Breast epithelium (tissue), 4 donors: ENCODE measurements at regions not wholly inside any gene's neighbourhood (a gene's known extent, or its start where the extent isn't known, plus 50 kb on each side); places are given as distances from the start of the nearest gene placed in this dataset.

ENCODE experiments used
- DNase-seq, 2 donors: peaks; one replicate each; pipeline ENCODE4 v3.0.0-alpha.2; 2019; ENCODE audit warnings: low spot score in 2 of 2
- H3K27ac ChIP-seq, 2 donors: fragments of 200-600 bp; sonication (generic) in 1 of 2; one replicate each; pipeline ENCODE4 v1.5.1; 2016 to 2019; ENCODE audit warnings: mild to moderate bottlenecking in 1 of 2
- H3K27me3 ChIP-seq, 2 donors: fragments of 200-600 bp; sonication (generic) in 1 of 2; one replicate each; pipeline versions ENCODE4 v1.5.1 to v1.6.0; 2017 to 2019; ENCODE audit warnings: control low read depth in 1 of 2, mild to moderate bottlenecking in 1 of 2
- H3K36me3 ChIP-seq: fragments of 200-600 bp; one replicate; pipeline ENCODE4 v1.5.1; 2019
- H3K4me1 ChIP-seq, 2 donors: fragments of 200-600 bp; sonication (generic); one replicate each; pipeline ENCODE4 v1.5.1; 2016 to 2019; ENCODE audit warnings: control low read depth in 1 of 2
- H3K4me3 ChIP-seq, 3 donors: fragments of 200-600 bp; sonication (generic); 1 replicate in 2 of 3; 2 replicates in 1 of 3; pipeline ENCODE4 v1.5.1; 2016 to 2019; ENCODE audit warnings: mild to moderate bottlenecking in 3 of 3, moderate library complexity in 2 of 3
- H3K9me3 ChIP-seq, 2 donors: fragments of 200-600 bp; sonication (generic) in 1 of 2; one replicate each; pipeline ENCODE4 v1.5.1; 2016 to 2019; ENCODE audit warnings: control low read depth in 1 of 2
- CTCF ChIP-seq, 3 donors: fragments of 450-650 bp; IDR thresholded peaks; one replicate each; pipeline ENCODE4 v1.5.1; 2016 to 2017; ENCODE audit warnings: antibody characterized with exemption in 3 of 3, mild to moderate bottlenecking in 3 of 3, moderate library complexity in 3 of 3
- POLR2A ChIP-seq: fragments of 450-650 bp; IDR thresholded peaks from one replicate; pipeline ENCODE4 v1.6.1; 2016; ENCODE audit warnings: antibody characterized with exemption, mild to moderate bottlenecking, moderate library complexity
- POLR2AphosphoS5 ChIP-seq, 3 donors: sonication (generic); formaldehyde crosslinking; IDR thresholded peaks; one replicate each; pipeline ENCODE4 v1.6.1; 2017; ENCODE audit warnings: antibody characterized with exemption in 3 of 3
- intact Hi-C: fragments of 100-400 bp; cut with DNase I; formaldehyde crosslinking; loops from one replicate; pipeline ENCODE4 v1.15.1; 2023; ENCODE audit warnings: low total_unique reads

DNA sequence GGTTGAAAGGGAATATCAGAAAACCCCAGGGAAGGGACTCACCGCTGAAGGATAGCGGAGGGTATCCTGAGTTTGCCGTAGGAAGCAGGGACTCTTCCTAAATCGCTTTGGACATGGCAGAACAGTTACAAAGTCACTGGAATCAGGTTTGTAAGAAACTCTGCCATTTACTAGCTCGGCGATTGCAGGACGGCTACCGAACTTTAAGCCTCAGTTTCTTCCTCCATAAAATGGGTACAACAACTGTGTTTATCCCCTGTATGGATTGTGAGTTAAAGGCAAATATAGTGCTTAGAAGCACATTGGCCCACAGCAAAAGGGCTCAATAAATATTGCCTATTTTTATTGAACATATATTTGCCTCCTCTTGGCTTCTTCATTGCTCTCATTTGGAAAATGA is 90.6 kb downstream of the MAF start:
- no peak for TF ChIP-seq POLR2A
- no peak for TF ChIP-seq POLR2AphosphoS5 (IDR thresholded peaks at IDR 0.05)
- no peak for TF ChIP-seq CTCF (IDR thresholded peaks at IDR 0.05)
- Histone ChIP-seq H3K4me3 (no peak overlapping the region), H3K9me3 (no peaks in the 10 kb centered on the region), H3K27me3 (no peaks in the 10 kb centered on the region), H3K4me1 (no peaks in the 10 kb centered on the region), H3K27ac (peak overlapping the region in 1 of 2 donors; percentile 72), H3K36me3 (no peaks in the 10 kb centered on the region)
- no peak for DNase-seq
- intact Hi-C loops, result no loop called here

DNA sequence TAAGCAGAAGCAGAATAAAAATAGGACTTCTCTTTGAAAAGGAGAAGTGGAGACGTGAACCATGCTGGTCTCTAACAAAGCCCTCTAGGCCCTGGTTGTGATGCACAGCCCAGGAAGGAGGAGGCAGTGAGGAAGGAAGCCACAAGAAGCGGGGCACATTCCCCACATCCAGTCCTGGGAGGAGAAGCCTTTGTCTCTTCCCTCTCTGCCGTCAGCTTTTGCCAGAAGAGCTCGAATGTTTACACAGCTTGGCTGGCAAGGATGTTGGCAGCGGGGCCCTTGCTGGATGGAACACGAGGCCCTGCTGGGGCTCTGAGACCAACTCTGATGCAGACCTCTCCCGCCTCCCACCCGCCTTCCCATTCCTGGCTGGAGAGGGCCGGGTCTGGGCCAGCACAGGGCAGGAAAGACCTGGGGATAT is 91.3 kb downstream of the MAF start:
- no peak overlapping the region for H3K4me3 ChIP-seq
- intact Hi-C loops, result no loop called here
- no peaks in the 10 kb centered on the region for H3K36me3 ChIP-seq
- H3K27ac ChIP-seq, result peak overlapping the region; percentile 40 to 72
- no peaks in the 10 kb centered on the region for H3K9me3 ChIP-seq
- H3K4me1 ChIP-seq, result no peaks in the 10 kb centered on the region
- no peaks in the 10 kb centered on the region for H3K27me3 ChIP-seq
- peak; percentile 52 to 81 for DNase-seq
- no peak for TF ChIP-seq POLR2AphosphoS5 (IDR thresholded peaks at IDR 0.05)

GRCh38 chr16:79508294-79508693 is 92.2 kb downstream of the MAF start:
- DNase-seq, result no peak
- Histone ChIP-seq H3K4me1 (no peaks in the 10 kb centered on the region), H3K9me3 (no peaks in the 10 kb centered on the region), H3K27ac (no peak overlapping the region), H3K27me3 (no peaks in the 10 kb centered on the region), H3K36me3 (no peaks in the 10 kb centered on the region), H3K4me3 (no peak overlapping the region)
- intact Hi-C loops, result no loop called here
- no peak for TF ChIP-seq POLR2AphosphoS5 (IDR thresholded peaks at IDR 0.05)
- TF ChIP-seq CTCF (IDR thresholded peaks at IDR 0.05), result no peak
- no peak for TF ChIP-seq POLR2A

GRCh38 chr16:79505344-79505743 is 95.2 kb downstream of the MAF start:
- no peaks in the 10 kb centered on the region for H3K27me3 ChIP-seq
- intact Hi-C loops, result no loop called here
- no peaks in the 10 kb centered on the region for H3K9me3 ChIP-seq
- no peaks in the 10 kb centered on the region for H3K36me3 ChIP-seq
- H3K4me1 ChIP-seq, result no peaks in the 10 kb centered on the region
- no peak for TF ChIP-seq POLR2A
- no peak for TF ChIP-seq CTCF (IDR thresholded peaks at IDR 0.05)
- no peak for TF ChIP-seq POLR2AphosphoS5 (IDR thresholded peaks at IDR 0.05)
- no peak for DNase-seq
- peak overlapping the region in 1 of 3 donors; percentile 28 for H3K4me3 ChIP-seq
- no peak overlapping the region for H3K27ac ChIP-seq

DNA sequence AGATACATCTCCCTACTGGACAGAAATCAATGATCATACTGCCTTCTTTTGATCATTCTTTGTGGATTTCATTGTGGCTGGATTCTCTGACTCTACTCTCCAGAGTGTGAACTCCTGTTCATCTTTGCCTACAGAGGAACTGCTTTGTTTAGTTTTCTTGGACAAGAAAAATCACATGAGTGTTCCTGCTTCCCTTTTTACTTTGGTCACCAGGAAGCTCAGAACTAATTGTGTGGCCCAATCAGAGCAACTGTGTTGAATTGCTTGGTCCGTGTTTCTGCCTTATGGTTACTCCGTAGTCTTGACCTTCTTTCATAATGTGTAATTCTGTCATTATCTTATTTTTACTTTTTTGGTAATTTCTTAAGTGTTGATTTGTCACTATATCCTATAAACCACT is 97.0 kb downstream of the MAF start:
- Histone ChIP-seq H3K4me3 (no peak overlapping the region), H3K27me3 (no peaks in the 10 kb centered on the region), H3K4me1 (no peaks in the 10 kb centered on the region), H3K9me3 (no peaks in the 10 kb centered on the region), H3K36me3 (no peaks in the 10 kb centered on the region), H3K27ac (no peak overlapping the region)
- DNase-seq, result no peak
- TF ChIP-seq CTCF (IDR thresholded peaks at IDR 0.05) (no peak), POLR2AphosphoS5 (IDR thresholded peaks at IDR 0.05) (no peak), POLR2A (no peak)
- intact Hi-C loops, result no loop called here

DNA sequence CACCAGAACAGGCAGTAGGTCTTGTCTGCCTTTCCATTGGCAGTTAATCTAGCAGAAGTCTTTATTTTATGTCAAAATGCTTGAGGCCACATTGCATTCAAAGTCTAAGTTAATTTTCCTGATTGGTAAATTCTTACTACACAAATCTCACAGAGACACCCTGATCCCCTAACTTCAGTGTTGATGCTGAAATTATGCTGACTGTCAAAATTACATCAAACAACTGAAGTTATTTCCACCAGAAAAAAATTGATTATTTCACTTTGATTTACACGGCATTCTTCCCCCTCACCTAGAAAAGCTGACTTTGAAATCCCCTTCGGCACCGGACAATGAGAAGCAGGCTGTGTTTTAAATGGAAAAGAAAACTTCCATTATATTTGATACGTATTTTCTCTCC is 99.1 kb downstream of the MAF start:
- no peaks in the 10 kb centered on the region for H3K36me3 ChIP-seq
- DNase-seq, result no peak
- TF ChIP-seq POLR2AphosphoS5 (IDR thresholded peaks at IDR 0.05), result no peak
- TF ChIP-seq POLR2A, result no peak
- no peak for TF ChIP-seq CTCF (IDR thresholded peaks at IDR 0.05)
- H3K27me3 ChIP-seq, result no peaks in the 10 kb centered on the region
- no peaks in the 10 kb centered on the region for H3K9me3 ChIP-seq
- no peak overlapping the region for H3K27ac ChIP-seq
- no peak overlapping the region for H3K4me3 ChIP-seq
- no peaks in the 10 kb centered on the region for H3K4me1 ChIP-seq
- intact Hi-C loops, result no loop called here
